Body of pancreas (tissue), 4 donors: ENCODE measurements at regions not wholly inside any gene's neighbourhood (a gene's known extent, or its start where the extent isn't known, plus 50 kb on each side); places are given as distances from the start of the nearest gene placed in this dataset.

Experiments
- ATAC-seq: fragments of 150-250 bp; one replicate; pipeline ENCODE4 v1.9.1; 2016
- DNase-seq, 4 donors: peaks; one replicate each; pipeline ENCODE4 v3.0.0-alpha.2; 2019
- H3K27ac ChIP-seq, 4 donors: fragments of 200-600 bp; sonication (generic); 1 replicate in 3 of 4; 2 replicates in 1 of 4; pipeline versions ENCODE4 v1.5.1 to v1.6.1; 2016 to 2019; ENCODE audit warnings: mild to moderate bottlenecking in 1 of 4, mixed read lengths in 1 of 4, moderate library complexity in 1 of 4
- H3K27me3 ChIP-seq, 2 donors: fragments of 200-600 bp; sonication (generic); one replicate each; pipeline ENCODE4 v1.6.0; 2016; ENCODE audit warnings: mild to moderate bottlenecking in 1 of 2
- H3K36me3 ChIP-seq, 2 donors: fragments of 200-600 bp; sonication (generic); replicated peaks in 1 of 2; 2 replicates each; pipeline ENCODE4 v1.5.1; 2016; ENCODE audit warnings: low read depth in 2 of 2; ENCODE audit not compliant: insufficient read depth in 1 of 2
- H3K4me1 ChIP-seq: fragments of 200-600 bp; sonication (generic); one replicate; pipeline ENCODE4 v1.6.0; 2016
- H3K4me3 ChIP-seq, 2 donors: fragments of 200-600 bp; sonication (generic); 1 replicate in 1 of 2; 2 replicates in 1 of 2; pipeline ENCODE4 v1.5.1; 2016 to 2019
- H3K9me3 ChIP-seq, 3 donors: fragments of 200-600 bp; sonication (generic); 1 replicate in 2 of 3; 2 replicates in 1 of 3; pipeline ENCODE4 v1.5.1; 2016
- CTCF ChIP-seq, 7 experiments: fragments of 450-650 bp in 4 of 7; fragments of 200-600 bp in 3 of 7; sonication (generic) in 3 of 7; IDR thresholded peaks; one replicate each; pipeline ENCODE4 v1.5.1; 2016 to 2019; ENCODE audit warnings: antibody characterized with exemption in 7 of 7
- POLR2A ChIP-seq, 3 donors: fragments of 450-650 bp; IDR thresholded peaks; one replicate each; pipeline ENCODE4 v1.6.1; 2016; ENCODE audit warnings: antibody characterized with exemption in 3 of 3, mild to moderate bottlenecking in 2 of 3
- WGBS, 2 donors: methylation state at CpG; one replicate each; pipeline ENCODE4 v1.1.5; 2017; 5-methylcytosine and 5-hydroxymethylcytosine counted together
- intact Hi-C: fragments of 100-400 bp; cut with DNase I; formaldehyde crosslinking; loops from one replicate; pipeline ENCODE4 v1.15.1; 2023

GRCh38 chr6:114793428-114793827, 450.6 kb upstream of the HS3ST5 start:
- ATAC-seq (no peak), DNase-seq (no peak)
- H3K9me3 ChIP-seq: no peaks in the 10 kb centered on the region
- no peak overlapping the region for H3K27ac ChIP-seq
- intact Hi-C loops: no loop called here
- TF ChIP-seq CTCF (IDR thresholded peaks at IDR 0.05): no peak
- TF ChIP-seq POLR2A (IDR thresholded peaks at IDR 0.05): no peak
- no peak overlapping the region for H3K4me3 ChIP-seq
- H3K36me3 ChIP-seq: no peaks in the 10 kb centered on the region
- no peaks in the 10 kb centered on the region for H3K4me1 ChIP-seq
- no peaks in the 10 kb centered on the region for H3K27me3 ChIP-seq

- Histone ChIP-seq H3K9me3 (no peaks in the 10 kb centered on the region), H3K27ac (no peak overlapping the region), H3K4me1 (no peaks in the 10 kb centered on the region), H3K27me3 (no peaks in the 10 kb centered on the region), H3K4me3 (no peak overlapping the region), H3K36me3 (no peaks in the 10 kb centered on the region)
- intact Hi-C loops: no loop called here
- ATAC-seq (no peak), DNase-seq (no peak)
- TF ChIP-seq POLR2A (IDR thresholded peaks at IDR 0.05) (no peak), CTCF (IDR thresholded peaks at IDR 0.05) (no peak)
- WGBS, 2 donors: 75 to 91% methylated on average over 1 of the region's 1 CpG
Observed at GRCh38 chr6:114785235-114786127, 442.7 kb upstream of the HS3ST5 start.

GRCh38 chr6:114783783-114784182, 441.0 kb upstream of the HS3ST5 start:
- H3K4me1 ChIP-seq: no peaks in the 10 kb centered on the region
- H3K9me3 ChIP-seq: no peaks in the 10 kb centered on the region
- no peaks in the 10 kb centered on the region for H3K27me3 ChIP-seq
- TF ChIP-seq POLR2A (IDR thresholded peaks at IDR 0.05): no peak
- TF ChIP-seq CTCF (IDR thresholded peaks at IDR 0.05): no peak
- H3K4me3 ChIP-seq: no peak overlapping the region
- WGBS, 2 donors: 60 to 75% methylated on average over 3 of the region's 3 CpGs
- no peaks in the 10 kb centered on the region for H3K36me3 ChIP-seq
- intact Hi-C loops: no loop called here
- DNase-seq: no peak
- no peak for ATAC-seq
- H3K27ac ChIP-seq: no peak overlapping the region

- no peak for ATAC-seq
- no peaks in the 10 kb centered on the region for H3K36me3 ChIP-seq
- H3K4me1 ChIP-seq: no peaks in the 10 kb centered on the region
- no peaks in the 10 kb centered on the region for H3K9me3 ChIP-seq
- intact Hi-C loops: no loop called here
- no peak overlapping the region for H3K27ac ChIP-seq
- DNase-seq: no peak
- TF ChIP-seq CTCF (IDR thresholded peaks at IDR 0.05): no peak
- TF ChIP-seq POLR2A (IDR thresholded peaks at IDR 0.05): no peak
- H3K4me3 ChIP-seq: no peak overlapping the region
- no peaks in the 10 kb centered on the region for H3K27me3 ChIP-seq
Observed at GRCh38 chr6:114783083-114783482, 440.3 kb upstream of the HS3ST5 start.

- H3K4me1 ChIP-seq: no peaks in the 10 kb centered on the region
- 91 to 98% methylated on average over 2 of the region's 2 CpGs for WGBS, 2 donors
- DNase-seq (no peak), ATAC-seq (no peak)
- no peak overlapping the region for H3K27ac ChIP-seq
- no peak overlapping the region for H3K4me3 ChIP-seq
- no peaks in the 10 kb centered on the region for H3K27me3 ChIP-seq
- H3K9me3 ChIP-seq: no peaks in the 10 kb centered on the region
- TF ChIP-seq POLR2A (IDR thresholded peaks at IDR 0.05) (no peak), CTCF (IDR thresholded peaks at IDR 0.05) (no peak)
- H3K36me3 ChIP-seq: no peaks in the 10 kb centered on the region
- intact Hi-C loops: no loop called here
Observed at GRCh38 chr6:114764866-114765265, 422.0 kb upstream of the HS3ST5 start.
